ENCODE measurements at regions not wholly inside any gene's neighbourhood (a gene's known extent, or its start where the extent isn't known, plus 50 kb on each side); places are given as distances from the start of the nearest gene placed in this dataset.

- H3K36me3 Mint-ChIP-seq = no peaks in the 10 kb centered on the region
- Histone ChIP-seq H3K4me3 (no peak overlapping the region), H3K36me3 (no peaks in the 10 kb centered on the region), H2AFZ (replicated peaks) (no peak overlapping the region), H3K79me2 (ENCODE audit: low read depth) (no peaks in the 10 kb centered on the region), H3K4me1 (no peaks in the 10 kb centered on the region), H3K9ac (no peak overlapping the region), H3K4me2 (no peak overlapping the region), H4K20me1 (ENCODE audit: low read depth) (no peaks in the 10 kb centered on the region), H3F3A (ENCODE audit: low read depth) (no peaks in the 10 kb centered on the region), H3K9me3 (ENCODE audit: low read depth) (no peaks in the 10 kb centered on the region), H3K27me3 (no peaks in the 10 kb centered on the region), H3K27ac (no peak overlapping the region)
- no peak for TF ChIP-seq EZH2phosphoT487 (IDR thresholded peaks at IDR 0.05)
- TF ChIP-seq EZH2 (IDR thresholded peaks at IDR 0.05) = no peak
- TF ChIP-seq, protein P1, sequence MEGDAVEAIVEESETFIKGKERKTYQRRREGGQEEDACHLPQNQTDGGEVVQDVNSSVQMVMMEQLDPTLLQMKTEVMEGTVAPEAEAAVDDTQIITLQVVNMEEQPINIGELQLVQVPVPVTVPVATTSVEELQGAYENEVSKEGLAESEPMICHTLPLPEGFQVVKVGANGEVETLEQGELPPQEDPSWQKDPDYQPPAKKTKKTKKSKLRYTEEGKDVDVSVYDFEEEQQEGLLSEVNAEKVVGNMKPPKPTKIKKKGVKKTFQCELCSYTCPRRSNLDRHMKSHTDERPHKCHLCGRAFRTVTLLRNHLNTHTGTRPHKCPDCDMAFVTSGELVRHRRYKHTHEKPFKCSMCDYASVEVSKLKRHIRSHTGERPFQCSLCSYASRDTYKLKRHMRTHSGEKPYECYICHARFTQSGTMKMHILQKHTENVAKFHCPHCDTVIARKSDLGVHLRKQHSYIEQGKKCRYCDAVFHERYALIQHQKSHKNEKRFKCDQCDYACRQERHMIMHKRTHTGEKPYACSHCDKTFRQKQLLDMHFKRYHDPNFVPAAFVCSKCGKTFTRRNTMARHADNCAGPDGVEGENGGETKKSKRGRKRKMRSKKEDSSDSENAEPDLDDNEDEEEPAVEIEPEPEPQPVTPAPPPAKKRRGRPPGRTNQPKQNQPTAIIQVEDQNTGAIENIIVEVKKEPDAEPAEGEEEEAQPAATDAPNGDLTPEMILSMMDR (IDR thresholded peaks at IDR 0.05) = no peak
- H3K4me3 Mint-ChIP-seq = no peak overlapping the region
- no peaks in the 10 kb centered on the region for H3K9me3 Mint-ChIP-seq
- H3K27ac Mint-ChIP-seq = no peak overlapping the region
- H3K27me3 Mint-ChIP-seq (ENCODE audit: insufficient read depth, low read depth) = peaks cover 2% of the 10 kb centered on the region
- H3K4me1 Mint-ChIP-seq = no peaks in the 10 kb centered on the region
- DNase-seq (ENCODE audit: low spot score) = no peak
Observed at GRCh38 chr3:99232696-99233095, 331.2 kb upstream of the DCBLD2 start.

GRCh38 chr3:99218468-99218867 is 317.0 kb upstream of the DCBLD2 start:
- H3K4me2 ChIP-seq = no peak overlapping the region
- Mint-ChIP-seq H3K27ac (no peak overlapping the region), H3K36me3 (no peaks in the 10 kb centered on the region), H3K4me3 (no peak overlapping the region), H3K9me3 (peaks cover 3% of the 10 kb centered on the region), H3K27me3 (ENCODE audit: insufficient read depth, low read depth) (no peaks in the 10 kb centered on the region), H3K4me1 (no peaks in the 10 kb centered on the region)
- no peaks in the 10 kb centered on the region for H3K9me3 ChIP-seq (ENCODE audit: low read depth)
- H3K9ac ChIP-seq = no peak overlapping the region
- no peaks in the 10 kb centered on the region for H3K4me1 ChIP-seq
- no peak overlapping the region for H3K4me3 ChIP-seq
- H2AFZ ChIP-seq (replicated peaks) = no peak overlapping the region
- no peak overlapping the region for H3K27ac ChIP-seq
- H3K27me3 ChIP-seq = no peaks in the 10 kb centered on the region
- no peak for TF ChIP-seq EZH2 (IDR thresholded peaks at IDR 0.05)
- TF ChIP-seq, protein P1 (IDR thresholded peaks at IDR 0.05) = peak; percentile 12
- TF ChIP-seq EZH2phosphoT487 (IDR thresholded peaks at IDR 0.05) = no peak
- DNase-seq (ENCODE audit: low spot score) = no peak
- H3F3A ChIP-seq (ENCODE audit: low read depth) = no peaks in the 10 kb centered on the region
- H4K20me1 ChIP-seq (ENCODE audit: low read depth) = no peaks in the 10 kb centered on the region
- no peaks in the 10 kb centered on the region for H3K36me3 ChIP-seq
- H3K79me2 ChIP-seq (ENCODE audit: low read depth) = no peaks in the 10 kb centered on the region

DNA sequence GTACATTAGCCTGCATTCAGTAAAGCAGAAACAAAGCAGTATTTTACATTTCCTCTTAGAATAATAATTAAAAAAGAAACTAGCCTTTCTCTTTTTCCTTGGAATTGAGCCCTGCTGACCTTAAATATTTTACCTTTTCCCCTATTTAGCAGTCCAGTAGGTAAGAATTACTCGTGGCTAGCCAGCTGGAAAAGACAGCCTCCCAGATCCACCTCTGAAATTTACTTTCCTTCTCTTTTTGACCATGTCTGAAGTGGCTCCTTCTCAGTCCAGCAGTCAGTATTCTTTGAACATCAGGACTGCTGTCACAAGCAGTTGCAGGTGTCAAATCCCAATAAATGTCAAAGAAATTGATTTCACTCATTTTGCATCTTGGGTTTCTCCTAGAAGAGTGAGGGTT is 311.5 kb upstream of the DCBLD2 start:
- TF ChIP-seq EZH2phosphoT487 (IDR thresholded peaks at IDR 0.05) (no peak), EZH2 (IDR thresholded peaks at IDR 0.05) (no peak)
- TF ChIP-seq, protein P1 (IDR thresholded peaks at IDR 0.05) = no peak
- no peaks in the 10 kb centered on the region for H4K20me1 ChIP-seq (ENCODE audit: low read depth)
- H3K36me3 ChIP-seq = no peaks in the 10 kb centered on the region
- no peaks in the 10 kb centered on the region for H3K79me2 ChIP-seq (ENCODE audit: low read depth)
- H3K4me3 ChIP-seq = no peak overlapping the region
- Mint-ChIP-seq H3K27ac (no peak overlapping the region), H3K4me3 (no peak overlapping the region), H3K27me3 (ENCODE audit: insufficient read depth, low read depth) (peaks cover 3% of the 10 kb centered on the region), H3K4me1 (no peaks in the 10 kb centered on the region), H3K36me3 (no peaks in the 10 kb centered on the region), H3K9me3 (no peaks in the 10 kb centered on the region)
- no peak for DNase-seq (ENCODE audit: low spot score)
- H2AFZ ChIP-seq (replicated peaks) = no peak overlapping the region
- H3K9ac ChIP-seq = no peak overlapping the region
- no peak overlapping the region for H3K4me2 ChIP-seq
- no peaks in the 10 kb centered on the region for H3K4me1 ChIP-seq
- H3K9me3 ChIP-seq (ENCODE audit: low read depth) = no peaks in the 10 kb centered on the region
- H3K27ac ChIP-seq = no peak overlapping the region
- H3F3A ChIP-seq (ENCODE audit: low read depth) = no peaks in the 10 kb centered on the region
- H3K27me3 ChIP-seq = no peaks in the 10 kb centered on the region

Data from neural progenitor cell (in vitro differentiated cells).